ENCODE measurements at regions not wholly inside any gene's neighbourhood (a gene's known extent, or its start where the extent isn't known, plus 50 kb on each side); places are given as distances from the start of the nearest gene placed in this dataset.

- DNase-seq = no peak
- ChIA-PET POLR2A (ENCODE audit: unreplicated experiment) (no interaction called here), CTCF (no interaction called here)
- H3K36me3 ChIP-seq (ENCODE audit: low read depth) = no peaks in the 10 kb centered on the region
- BruUV-seq (replicated peaks) = no TSS peak
- H3K4me3 ChIP-seq = no peak overlapping the region
- no peak overlapping the region for H2AFZ ChIP-seq
- H3K9me3 ChIP-seq (ENCODE audit: insufficient read depth, low read depth) = no peaks in the 10 kb centered on the region
- no peak for TF ChIP-seq EZH2 (IDR thresholded peaks at IDR 0.05; ENCODE audit: low read depth)
- TF ChIP-seq, protein P1, sequence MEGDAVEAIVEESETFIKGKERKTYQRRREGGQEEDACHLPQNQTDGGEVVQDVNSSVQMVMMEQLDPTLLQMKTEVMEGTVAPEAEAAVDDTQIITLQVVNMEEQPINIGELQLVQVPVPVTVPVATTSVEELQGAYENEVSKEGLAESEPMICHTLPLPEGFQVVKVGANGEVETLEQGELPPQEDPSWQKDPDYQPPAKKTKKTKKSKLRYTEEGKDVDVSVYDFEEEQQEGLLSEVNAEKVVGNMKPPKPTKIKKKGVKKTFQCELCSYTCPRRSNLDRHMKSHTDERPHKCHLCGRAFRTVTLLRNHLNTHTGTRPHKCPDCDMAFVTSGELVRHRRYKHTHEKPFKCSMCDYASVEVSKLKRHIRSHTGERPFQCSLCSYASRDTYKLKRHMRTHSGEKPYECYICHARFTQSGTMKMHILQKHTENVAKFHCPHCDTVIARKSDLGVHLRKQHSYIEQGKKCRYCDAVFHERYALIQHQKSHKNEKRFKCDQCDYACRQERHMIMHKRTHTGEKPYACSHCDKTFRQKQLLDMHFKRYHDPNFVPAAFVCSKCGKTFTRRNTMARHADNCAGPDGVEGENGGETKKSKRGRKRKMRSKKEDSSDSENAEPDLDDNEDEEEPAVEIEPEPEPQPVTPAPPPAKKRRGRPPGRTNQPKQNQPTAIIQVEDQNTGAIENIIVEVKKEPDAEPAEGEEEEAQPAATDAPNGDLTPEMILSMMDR (conservative IDR thresholded peaks at IDR 0.05) = no peak
- no peaks in the 10 kb centered on the region for H3K79me2 ChIP-seq (ENCODE audit: low read depth)
- intact Hi-C loops (cut with micrococcal nuclease; ENCODE audit: unreplicated experiment) = no loop called here
- H3K4me2 ChIP-seq = no peak overlapping the region
- H3F3A ChIP-seq (ENCODE audit: insufficient read depth, low read depth) = no peaks in the 10 kb centered on the region
- no peaks in the 10 kb centered on the region for H3K4me1 ChIP-seq (replicated peaks; ENCODE audit: insufficient read depth)
- no peaks in the 10 kb centered on the region for H3K27me3 ChIP-seq (ENCODE audit: insufficient read depth, low read depth)
- no peaks in the 10 kb centered on the region for H3K9me2 ChIP-seq (ENCODE audit: insufficient read depth)
- H4K20me1 ChIP-seq (ENCODE audit: insufficient read depth) = no peaks in the 10 kb centered on the region
- H3K27ac ChIP-seq = no peak overlapping the region
These were observed 515.8 kb downstream of the PREX1 start for GRCh38 chr20:48311956-48312355.

GRCh38 chr20:48310305-48310704 is 517.5 kb downstream of the PREX1 start:
- TF ChIP-seq EZH2 (IDR thresholded peaks at IDR 0.05; ENCODE audit: low read depth) = no peak
- TF ChIP-seq, protein P1 (conservative IDR thresholded peaks at IDR 0.05) = no peak
- no peak for DNase-seq
- no peaks in the 10 kb centered on the region for H3F3A ChIP-seq (ENCODE audit: insufficient read depth, low read depth)
- intact Hi-C loops (cut with micrococcal nuclease; ENCODE audit: unreplicated experiment) = no loop called here
- H3K79me2 ChIP-seq (ENCODE audit: low read depth) = no peaks in the 10 kb centered on the region
- no peak overlapping the region for H3K4me2 ChIP-seq
- no peaks in the 10 kb centered on the region for H3K27me3 ChIP-seq (ENCODE audit: insufficient read depth, low read depth)
- POLR2A ChIA-PET (ENCODE audit: unreplicated experiment) = no interaction called here
- no peak overlapping the region for H3K27ac ChIP-seq
- H3K4me1 ChIP-seq (replicated peaks; ENCODE audit: insufficient read depth) = no peaks in the 10 kb centered on the region
- CTCF ChIA-PET = no interaction called here
- no peaks in the 10 kb centered on the region for H4K20me1 ChIP-seq (ENCODE audit: insufficient read depth)
- no TSS peak for BruUV-seq (replicated peaks)
- H3K9me3 ChIP-seq (ENCODE audit: insufficient read depth, low read depth) = no peaks in the 10 kb centered on the region
- H2AFZ ChIP-seq = no peak overlapping the region
- no peaks in the 10 kb centered on the region for H3K9me2 ChIP-seq (ENCODE audit: insufficient read depth)
- H3K4me3 ChIP-seq = no peak overlapping the region
- no peaks in the 10 kb centered on the region for H3K36me3 ChIP-seq (ENCODE audit: low read depth)

DNA sequence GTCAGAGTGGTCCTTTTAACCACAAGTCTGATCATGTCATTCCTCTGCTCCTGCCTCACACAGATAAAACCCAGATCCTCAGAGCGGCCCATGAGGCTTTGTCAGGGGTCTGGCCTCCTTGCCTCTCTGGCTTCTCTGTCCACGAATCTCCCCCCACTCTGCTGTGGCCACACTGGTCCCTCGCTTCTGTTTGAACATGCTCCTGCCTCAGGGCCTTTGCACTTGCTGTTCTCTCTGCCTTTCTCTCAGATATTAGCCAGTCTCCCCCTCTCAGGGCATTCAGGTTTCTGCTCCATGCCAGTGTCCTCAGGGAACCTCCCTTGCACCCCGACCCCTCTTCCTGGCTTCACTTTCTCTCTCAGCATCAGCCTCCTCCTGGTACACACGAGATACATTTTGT is 518.5 kb downstream of the PREX1 start:
- Histone ChIP-seq H4K20me1 (ENCODE audit: insufficient read depth) (no peaks in the 10 kb centered on the region), H3K9me3 (ENCODE audit: insufficient read depth, low read depth) (no peaks in the 10 kb centered on the region), H3K36me3 (ENCODE audit: low read depth) (no peaks in the 10 kb centered on the region), H3K4me3 (no peak overlapping the region), H3K4me2 (no peak overlapping the region), H3K27ac (no peak overlapping the region), H3F3A (ENCODE audit: insufficient read depth, low read depth) (no peaks in the 10 kb centered on the region), H3K4me1 (replicated peaks; ENCODE audit: insufficient read depth) (no peaks in the 10 kb centered on the region), H2AFZ (no peak overlapping the region), H3K9me2 (ENCODE audit: insufficient read depth) (no peaks in the 10 kb centered on the region), H3K79me2 (ENCODE audit: low read depth) (no peaks in the 10 kb centered on the region), H3K27me3 (ENCODE audit: insufficient read depth, low read depth) (no peaks in the 10 kb centered on the region)
- BruUV-seq (replicated peaks) = no TSS peak
- no peak for DNase-seq
- POLR2A ChIA-PET (ENCODE audit: unreplicated experiment) = interaction anchor here (0.6 kb wide), 1 partner anchor 500 kb away, joined by 3 read pairs; no protein-coding TSS in a partner anchor
- intact Hi-C loops (cut with micrococcal nuclease; ENCODE audit: unreplicated experiment) = no loop called here
- CTCF ChIA-PET = no interaction called here
- no peak for TF ChIP-seq EZH2 (IDR thresholded peaks at IDR 0.05; ENCODE audit: low read depth)
- TF ChIP-seq, protein P1 (conservative IDR thresholded peaks at IDR 0.05) = no peak
